ENCODE measurements at regions not wholly inside any gene's neighbourhood (a gene's known extent, or its start where the extent isn't known, plus 50 kb on each side); places are given as distances from the start of the nearest gene placed in this dataset.

DNA sequence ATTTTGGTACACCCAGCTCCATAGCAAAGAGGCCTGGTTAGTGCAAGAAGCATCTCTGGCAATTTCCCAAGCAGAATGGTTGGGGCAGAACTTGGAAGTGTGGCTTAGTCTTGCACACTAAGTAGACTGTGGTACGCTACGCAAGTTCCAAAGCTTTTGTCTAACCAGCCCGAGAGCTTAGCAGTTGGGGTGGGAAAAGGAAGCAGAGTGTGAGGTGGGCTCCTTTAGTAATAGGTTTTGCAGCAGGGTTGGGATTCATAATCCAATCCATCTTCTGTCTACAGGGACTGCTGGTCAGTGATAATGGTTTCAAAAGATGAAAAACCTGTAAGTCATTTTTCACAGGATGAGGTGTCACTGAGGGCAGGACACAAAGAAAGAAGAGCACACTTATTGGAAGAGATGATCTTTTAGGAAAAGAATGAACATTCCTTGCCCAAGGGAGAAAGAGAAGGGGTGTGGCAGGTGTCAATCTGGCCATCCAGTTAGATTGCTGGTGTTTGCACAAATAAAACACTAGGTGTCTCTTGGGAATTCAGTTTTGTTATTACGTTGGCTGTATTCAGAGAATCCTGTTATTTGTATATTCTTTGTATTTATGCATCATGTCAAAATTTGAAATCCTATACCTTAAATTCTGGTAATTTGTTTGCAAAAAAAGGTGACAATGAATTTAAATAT, 244.3 kb downstream of the GPAT3 start:
- WGBS (ENCODE audit: insufficient coverage): 75% methylated on average over 2 of the region's 4 CpGs
- no peaks in the 10 kb centered on the region for H3K27me3 ChIP-seq (ENCODE audit: control insufficient read depth, insufficient read depth, low read length)
- H3K4me1 ChIP-seq (ENCODE audit: control insufficient read depth, insufficient read depth, low read length): no peaks in the 10 kb centered on the region
- DNase-seq: no peak
- H3K9me3 ChIP-seq (replicated peaks; ENCODE audit: control insufficient read depth, low read depth, low read length): no peaks in the 10 kb centered on the region
- no peaks in the 10 kb centered on the region for H3K36me3 ChIP-seq (ENCODE audit: control insufficient read depth, insufficient read depth, low read length)
- no peak overlapping the region for H3K4me3 ChIP-seq (ENCODE audit: low read length)
- no peak overlapping the region for H3K27ac ChIP-seq (ENCODE audit: low read length)

DNA sequence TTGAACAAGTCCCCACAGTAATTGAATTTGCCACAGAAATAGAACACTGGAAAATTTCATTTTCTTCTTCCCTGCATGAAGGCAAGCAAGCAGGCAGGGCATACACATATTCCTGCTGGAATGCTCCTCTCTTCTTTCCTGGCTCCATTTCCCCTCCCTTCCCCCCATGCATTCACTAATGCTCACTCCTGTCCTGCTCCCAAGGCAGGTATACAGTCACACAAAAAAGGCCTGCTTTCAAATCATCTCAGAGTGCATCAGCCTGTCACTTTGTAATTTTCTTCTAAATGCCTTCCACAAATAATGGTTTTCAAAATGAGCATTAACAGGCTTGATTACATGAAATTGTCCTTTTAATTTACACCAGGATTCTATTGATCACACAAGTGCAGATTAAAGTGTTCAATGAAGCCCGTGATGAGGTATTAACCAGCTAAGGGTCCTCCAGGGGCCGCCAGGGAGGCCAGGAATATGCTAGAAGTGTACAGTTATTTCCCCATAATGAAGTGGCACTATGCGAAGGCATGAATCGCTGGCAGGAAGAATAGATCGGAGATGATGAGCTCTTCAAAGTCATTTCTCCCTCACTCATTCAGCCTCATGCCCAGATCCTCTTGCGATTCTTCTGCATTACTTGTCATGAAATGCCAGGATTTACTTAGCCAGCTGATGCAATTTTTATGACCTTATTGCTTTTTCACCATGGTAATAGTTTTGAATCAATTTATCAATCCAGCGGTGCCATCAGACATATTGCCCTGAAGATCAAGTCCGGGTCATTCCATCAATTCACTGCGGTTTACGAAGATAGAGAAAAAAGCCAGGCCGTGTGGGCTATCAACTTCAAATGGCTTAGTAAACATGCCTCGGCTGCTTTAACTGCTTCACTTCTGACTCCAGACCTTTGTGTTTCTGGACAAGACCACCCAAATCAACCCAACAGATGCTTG, 243.5 kb downstream of the GPAT3 start:
- H3K4me3 ChIP-seq (ENCODE audit: low read length): no peak overlapping the region
- no peaks in the 10 kb centered on the region for H3K9me3 ChIP-seq (replicated peaks; ENCODE audit: control insufficient read depth, low read depth, low read length)
- DNase-seq: peak; percentile 6
- H3K27ac ChIP-seq (ENCODE audit: low read length): no peak overlapping the region
- no peaks in the 10 kb centered on the region for H3K36me3 ChIP-seq (ENCODE audit: control insufficient read depth, insufficient read depth, low read length)
- WGBS (ENCODE audit: insufficient coverage): 62% methylated on average over 8 of the region's 12 CpGs
- H3K4me1 ChIP-seq (ENCODE audit: control insufficient read depth, insufficient read depth, low read length): no peaks in the 10 kb centered on the region
- H3K27me3 ChIP-seq (ENCODE audit: control insufficient read depth, insufficient read depth, low read length): no peaks in the 10 kb centered on the region

DNA sequence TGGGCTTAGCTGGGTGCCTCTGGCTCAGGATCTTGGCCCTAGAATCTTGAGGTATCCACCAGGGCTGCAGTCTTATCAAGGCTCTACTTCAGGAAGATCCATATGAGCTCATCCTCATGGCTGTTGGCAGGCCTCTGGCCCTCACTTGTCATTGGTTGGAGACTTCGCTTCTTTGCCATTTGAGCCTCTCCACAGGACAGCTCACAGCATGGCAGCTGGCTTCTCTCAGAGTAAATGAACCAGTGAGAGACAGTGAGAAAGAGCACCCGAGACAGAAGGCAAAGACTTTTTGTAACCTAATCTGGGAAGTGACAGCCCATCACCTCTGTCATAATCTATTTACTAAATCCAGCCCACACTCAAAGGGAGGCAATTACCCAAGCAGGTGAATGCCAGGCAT, 236.8 kb downstream of the GPAT3 start:
- Histone ChIP-seq H3K4me1 (ENCODE audit: control insufficient read depth, insufficient read depth, low read length) (no peaks in the 10 kb centered on the region), H3K36me3 (ENCODE audit: control insufficient read depth, insufficient read depth, low read length) (no peaks in the 10 kb centered on the region), H3K9me3 (replicated peaks; ENCODE audit: control insufficient read depth, low read depth, low read length) (no peaks in the 10 kb centered on the region), H3K27me3 (ENCODE audit: control insufficient read depth, insufficient read depth, low read length) (no peaks in the 10 kb centered on the region), H3K27ac (ENCODE audit: low read length) (no peak overlapping the region), H3K4me3 (ENCODE audit: low read length) (no peak overlapping the region)
- no peak for DNase-seq
- 54% methylated on average over 2 of the region's 2 CpGs for WGBS (ENCODE audit: insufficient coverage)

DNA sequence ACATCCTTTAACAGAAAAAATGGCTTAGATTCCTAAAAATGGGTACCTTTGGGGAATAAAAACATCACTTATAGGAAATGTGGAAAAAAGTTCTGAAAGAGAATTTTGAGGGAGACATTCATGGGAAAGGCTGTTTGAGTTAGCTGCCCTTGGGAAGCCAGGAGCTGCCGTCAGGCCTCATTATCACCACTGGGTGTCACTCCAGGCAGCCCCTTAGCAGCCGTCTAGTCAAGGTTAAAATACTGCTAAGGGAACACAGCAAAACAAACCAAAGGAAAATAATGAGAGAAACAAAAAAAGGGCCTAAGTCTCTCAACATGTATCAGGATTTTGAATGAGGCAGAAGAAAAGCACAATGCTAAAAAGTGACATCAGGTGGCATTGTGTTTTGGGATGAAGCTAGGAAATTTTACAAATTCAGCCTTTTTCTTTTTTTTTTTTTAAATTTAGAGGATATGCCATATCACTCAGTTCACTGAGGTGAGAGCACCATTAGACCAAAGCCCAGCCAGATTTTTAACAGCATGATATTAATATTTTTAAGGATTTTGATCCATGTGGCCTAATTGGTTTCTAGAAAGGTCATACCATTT, 235.3 kb downstream of the GPAT3 start:
- Histone ChIP-seq H3K27me3 (ENCODE audit: control insufficient read depth, insufficient read depth, low read length) (no peaks in the 10 kb centered on the region), H3K9me3 (replicated peaks; ENCODE audit: control insufficient read depth, low read depth, low read length) (no peaks in the 10 kb centered on the region), H3K4me1 (ENCODE audit: control insufficient read depth, insufficient read depth, low read length) (no peaks in the 10 kb centered on the region), H3K36me3 (ENCODE audit: control insufficient read depth, insufficient read depth, low read length) (no peaks in the 10 kb centered on the region), H3K4me3 (ENCODE audit: low read length) (no peak overlapping the region), H3K27ac (ENCODE audit: low read length) (no peak overlapping the region)
- DNase-seq: peak; percentile 61
- WGBS (ENCODE audit: insufficient coverage): 0% methylated on average over 2 of the region's 2 CpGs

DNA sequence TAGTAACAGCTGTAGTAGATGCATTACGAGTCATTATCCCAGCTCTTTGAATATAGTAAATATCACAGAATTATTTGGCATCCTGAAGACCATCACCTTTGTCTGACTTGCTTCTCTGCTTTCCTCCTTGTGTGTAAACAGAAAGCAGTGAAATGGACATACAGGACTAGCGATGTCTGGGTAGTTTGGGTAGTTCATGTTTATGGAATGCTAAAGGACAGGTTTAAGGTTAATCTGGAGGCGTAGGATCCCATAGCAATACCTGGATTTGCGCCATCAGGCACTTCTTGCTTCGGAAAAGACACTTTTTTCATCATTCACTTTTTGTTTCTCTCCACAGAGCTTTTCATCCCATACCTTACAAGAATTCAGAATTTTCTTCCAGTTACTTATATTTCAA, 232.2 kb downstream of the GPAT3 start:
- no peak for DNase-seq
- WGBS (ENCODE audit: insufficient coverage): 71% methylated on average over 1 of the region's 5 CpGs
- H3K27ac ChIP-seq (ENCODE audit: low read length): no peak overlapping the region

DNA sequence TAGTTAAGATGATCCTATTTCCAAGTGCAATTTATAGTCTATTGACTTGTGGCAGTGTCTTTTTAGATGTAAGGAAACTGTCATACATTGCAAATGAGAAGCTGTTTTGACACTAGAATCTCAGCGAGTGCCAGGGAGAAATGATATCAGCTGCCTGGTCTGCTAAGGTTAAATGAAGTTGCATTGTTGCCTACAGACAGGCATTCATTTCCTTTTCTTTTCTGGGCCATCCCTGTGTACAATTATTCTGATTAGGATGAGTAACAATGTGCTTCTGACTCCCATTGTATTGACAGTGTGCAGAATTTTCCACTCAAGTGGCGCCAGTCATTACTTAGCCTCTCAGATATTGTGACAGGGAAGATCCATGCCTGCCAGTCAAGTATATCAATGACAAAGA, 231.2 kb downstream of the GPAT3 start:
- no peak overlapping the region for H3K4me3 ChIP-seq (ENCODE audit: low read length)
- DNase-seq: no peak
- WGBS (ENCODE audit: insufficient coverage): 100% methylated on average over 1 of the region's 2 CpGs
- H3K36me3 ChIP-seq (ENCODE audit: control insufficient read depth, insufficient read depth, low read length): no peaks in the 10 kb centered on the region
- H3K27ac ChIP-seq (ENCODE audit: low read length): no peak overlapping the region
- H3K4me1 ChIP-seq (ENCODE audit: control insufficient read depth, insufficient read depth, low read length): no peaks in the 10 kb centered on the region
- H3K27me3 ChIP-seq (ENCODE audit: control insufficient read depth, insufficient read depth, low read length): no peaks in the 10 kb centered on the region
- H3K9me3 ChIP-seq (replicated peaks; ENCODE audit: control insufficient read depth, low read depth, low read length): no peaks in the 10 kb centered on the region

More for the DNA sequence above, 232.2 kb downstream of the GPAT3 start:
- Histone ChIP-seq H3K36me3 (ENCODE audit: control insufficient read depth, insufficient read depth, low read length) (no peaks in the 10 kb centered on the region), H3K4me1 (ENCODE audit: control insufficient read depth, insufficient read depth, low read length) (no peaks in the 10 kb centered on the region), H3K4me3 (ENCODE audit: low read length) (no peak overlapping the region), H3K9me3 (replicated peaks; ENCODE audit: control insufficient read depth, low read depth, low read length) (no peaks in the 10 kb centered on the region), H3K27me3 (ENCODE audit: control insufficient read depth, insufficient read depth, low read length) (no peaks in the 10 kb centered on the region)

DNA sequence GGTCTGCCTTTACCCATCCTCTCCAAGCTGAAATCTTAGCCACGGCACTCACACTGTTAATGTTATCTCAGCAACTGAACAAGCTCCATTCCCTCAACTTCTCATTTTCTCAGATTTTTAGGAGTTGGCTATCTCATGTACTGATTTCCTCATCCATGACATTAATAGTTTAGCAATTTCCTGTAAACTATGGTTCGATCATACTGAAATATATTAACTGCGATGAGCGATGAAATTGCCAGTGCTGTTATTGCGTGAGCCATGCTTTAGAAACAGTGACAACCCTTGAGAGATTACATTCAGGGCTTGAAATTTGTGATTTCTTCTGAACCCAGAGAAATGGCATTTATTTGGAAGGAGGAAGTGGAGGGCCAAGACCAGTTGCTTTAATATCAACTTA, 223.7 kb downstream of the GPAT3 start:
- no peak overlapping the region for H3K4me3 ChIP-seq (ENCODE audit: low read length)
- H3K27ac ChIP-seq (ENCODE audit: low read length): no peak overlapping the region
- H3K27me3 ChIP-seq (ENCODE audit: control insufficient read depth, insufficient read depth, low read length): peaks cover 3% of the 10 kb centered on the region
- no peaks in the 10 kb centered on the region for H3K9me3 ChIP-seq (replicated peaks; ENCODE audit: control insufficient read depth, low read depth, low read length)
- no peaks in the 10 kb centered on the region for H3K4me1 ChIP-seq (ENCODE audit: control insufficient read depth, insufficient read depth, low read length)
- DNase-seq: no peak
- H3K36me3 ChIP-seq (ENCODE audit: control insufficient read depth, insufficient read depth, low read length): no peaks in the 10 kb centered on the region
- WGBS (ENCODE audit: insufficient coverage): 93% methylated on average over 5 of the region's 5 CpGs

DNA sequence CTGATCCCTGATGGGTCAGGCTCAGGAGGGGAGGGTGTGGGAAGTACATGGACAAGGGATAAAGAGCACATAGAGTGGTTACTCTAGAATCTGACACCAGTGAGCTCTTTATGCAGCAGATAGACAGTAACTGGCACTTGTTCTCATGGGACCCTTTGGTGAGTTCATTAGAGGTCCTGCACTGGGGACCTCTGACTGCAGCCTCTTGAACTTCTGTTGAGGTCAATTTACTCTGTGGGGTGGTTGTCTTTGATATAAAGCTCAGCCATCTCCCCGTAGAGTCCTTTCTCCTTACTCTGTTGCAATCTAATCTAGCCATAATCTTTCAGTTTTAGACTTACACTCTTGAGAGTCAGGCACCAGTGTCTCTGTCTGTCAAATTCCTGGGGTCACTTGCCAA, 222.4 kb downstream of the GPAT3 start:
- no CpG with 5 or more reads among the region's 1 CpG for WGBS (ENCODE audit: insufficient coverage)
- no peak overlapping the region for H3K27ac ChIP-seq (ENCODE audit: low read length)
- no peaks in the 10 kb centered on the region for H3K4me1 ChIP-seq (ENCODE audit: control insufficient read depth, insufficient read depth, low read length)
- H3K9me3 ChIP-seq (replicated peaks; ENCODE audit: control insufficient read depth, low read depth, low read length): no peaks in the 10 kb centered on the region
- no peaks in the 10 kb centered on the region for H3K36me3 ChIP-seq (ENCODE audit: control insufficient read depth, insufficient read depth, low read length)
- H3K4me3 ChIP-seq (ENCODE audit: low read length): no peak overlapping the region
- peaks cover 3% of the 10 kb centered on the region for H3K27me3 ChIP-seq (ENCODE audit: control insufficient read depth, insufficient read depth, low read length)
- DNase-seq: no peak

DNA sequence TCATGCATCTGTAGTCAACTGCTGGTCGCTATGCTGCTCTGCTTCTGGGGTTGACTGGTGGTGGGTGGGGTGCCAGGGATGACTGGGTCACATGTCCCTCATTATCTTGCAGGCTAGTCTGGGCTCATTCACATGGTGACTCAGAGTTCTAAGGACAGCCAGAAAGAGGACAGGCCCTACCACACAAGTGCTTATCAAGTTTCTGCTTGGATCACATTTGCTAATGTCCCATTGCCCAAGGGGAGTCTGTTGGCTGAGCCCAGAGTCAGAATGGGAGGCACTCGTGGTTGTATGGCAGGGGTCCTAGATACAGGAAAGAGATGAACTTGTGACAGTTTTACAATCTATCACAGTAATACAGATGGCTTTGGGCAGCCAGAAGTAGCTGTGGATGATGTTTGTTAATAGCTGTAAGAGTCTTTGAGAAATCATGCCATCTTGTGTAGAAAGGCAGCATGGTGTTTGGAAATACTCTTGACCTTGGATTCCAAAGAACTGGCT, 221.3 kb downstream of the GPAT3 start:
- Histone ChIP-seq H3K27me3 (ENCODE audit: control insufficient read depth, insufficient read depth, low read length) (peaks cover 3% of the 10 kb centered on the region), H3K36me3 (ENCODE audit: control insufficient read depth, insufficient read depth, low read length) (no peaks in the 10 kb centered on the region), H3K4me1 (ENCODE audit: control insufficient read depth, insufficient read depth, low read length) (no peaks in the 10 kb centered on the region), H3K4me3 (ENCODE audit: low read length) (no peak overlapping the region), H3K27ac (ENCODE audit: low read length) (no peak overlapping the region), H3K9me3 (replicated peaks; ENCODE audit: control insufficient read depth, low read depth, low read length) (no peaks in the 10 kb centered on the region)
- 100% methylated on average over 1 of the region's 2 CpGs for WGBS (ENCODE audit: insufficient coverage)
- DNase-seq: no peak

DNA sequence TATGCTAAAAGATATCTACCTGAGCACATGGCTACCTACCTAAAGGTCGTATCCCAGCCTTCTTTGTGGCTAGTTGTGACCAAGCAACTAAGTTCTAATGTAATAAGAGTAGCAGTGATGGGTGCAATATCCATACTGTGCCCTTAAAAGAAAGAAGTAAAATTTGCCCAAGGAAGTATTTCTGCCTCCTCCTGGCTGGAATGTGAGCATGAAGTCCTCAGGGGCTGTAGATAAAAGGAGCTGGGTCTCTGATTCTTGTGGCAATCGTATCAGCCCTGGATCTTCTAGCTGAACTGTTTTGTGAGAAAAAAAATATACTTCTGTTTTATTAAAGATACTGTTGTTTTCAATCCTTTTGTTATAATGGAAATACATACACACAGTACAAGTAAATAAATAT, 217.4 kb downstream of the GPAT3 start:
- Histone ChIP-seq H3K36me3 (ENCODE audit: control insufficient read depth, insufficient read depth, low read length) (no peaks in the 10 kb centered on the region), H3K4me3 (ENCODE audit: low read length) (no peak overlapping the region), H3K27ac (ENCODE audit: low read length) (no peak overlapping the region), H3K9me3 (replicated peaks; ENCODE audit: control insufficient read depth, low read depth, low read length) (no peaks in the 10 kb centered on the region), H3K27me3 (ENCODE audit: control insufficient read depth, insufficient read depth, low read length) (no peaks in the 10 kb centered on the region), H3K4me1 (ENCODE audit: control insufficient read depth, insufficient read depth, low read length) (no peaks in the 10 kb centered on the region)
- no CpG with 5 or more reads among the region's 2 CpGs for WGBS (ENCODE audit: insufficient coverage)
- DNase-seq: no peak

All from muscle of leg (tissue), 3 donors.